H1 (cell line): ENCODE measurements at regions not wholly inside any gene's neighbourhood (a gene's known extent, or its start where the extent isn't known, plus 50 kb on each side); places are given as distances from the start of the nearest gene placed in this dataset.

ENCODE experiments used
- CBX8 ChIP-seq: fragments of 300-800, 300-1000 bp; sonication (generic); IDR thresholded peaks from 2 replicates; pipeline ENCODE4 v1.7.1; 2016; ENCODE audit warnings: low read depth, low read length, borderline replicate concordance
- EGR1 ChIP-seq: IDR thresholded peaks from 2 replicates; pipeline ENCODE4 v1.6.1; 2011; ENCODE audit warnings: low read depth, low read length, borderline replicate concordance
- EP300 ChIP-seq, 2 experiments: IDR thresholded peaks; 1 replicate in 1 of 2; 2 replicates in 1 of 2; pipeline ENCODE4 v1.6.1; 2011 to 2012; ENCODE audit warnings: low read depth in 2 of 2, low read length in 2 of 2, mild to moderate bottlenecking in 2 of 2, borderline replicate concordance in 1 of 2, inconsistent platforms in 1 of 2, moderate library complexity in 1 of 2
- EZH2 ChIP-seq: fragments of 200-600 bp; sonication (generic); IDR thresholded peaks from 2 replicates; pipeline ENCODE4 v1.7.1; 2012; ENCODE audit warnings: low read depth, mild to moderate bottlenecking, moderate library complexity, low read length, inconsistent platforms; ENCODE audit not compliant: severe bottlenecking
- GABPA ChIP-seq: IDR thresholded peaks from 2 replicates; pipeline ENCODE4 v1.6.1; 2011; ENCODE audit warnings: mild to moderate bottlenecking, low read length, moderate library complexity, borderline replicate concordance; ENCODE audit not compliant: insufficient read depth
- HDAC2 ChIP-seq, 2 experiments: fragments of 300-600 bp in 1 of 2; sonication (generic) in 1 of 2; IDR thresholded peaks; 2 replicates each; pipeline ENCODE4 v1.6.1; 2011 to 2012; ENCODE audit warnings: low read depth in 2 of 2, low read length in 2 of 2, mild to moderate bottlenecking in 2 of 2, moderate library complexity in 2 of 2, borderline replicate concordance in 1 of 2, inconsistent platforms in 1 of 2
- MAFK ChIP-seq: IDR thresholded peaks from 2 replicates; pipeline ENCODE4 v1.6.1; 2012; ENCODE audit warnings: low read depth, mild to moderate bottlenecking, improper control_type of control experiment, low read length
- NRF1 ChIP-seq: IDR thresholded peaks from 2 replicates; pipeline ENCODE4 v1.6.1; 2011; ENCODE audit warnings: mild to moderate bottlenecking, low read depth, low read length, improper control_type of control experiment
- RAD21 ChIP-seq, 2 experiments: IDR thresholded peaks in 1 of 2; conservative IDR thresholded peaks in 1 of 2; 2 replicates each; pipeline ENCODE4 v1.6.1; 2011; ENCODE audit warnings: low read depth in 2 of 2, low read length in 2 of 2, improper control_type of control experiment in 1 of 2, inconsistent platforms in 1 of 2, mild to moderate bottlenecking in 1 of 2, moderate library complexity in 1 of 2
- SAP30 ChIP-seq: fragments of 300-600 bp; sonication (generic); IDR thresholded peaks from 2 replicates; pipeline ENCODE4 v1.7.1; 2012; ENCODE audit warnings: low read length, moderate library complexity, mild to moderate bottlenecking, inconsistent platforms; ENCODE audit not compliant: insufficient read depth, insufficient replicate concordance
- YY1 ChIP-seq: IDR thresholded peaks from 2 replicates; pipeline ENCODE4 v1.6.1; 2011; ENCODE audit warnings: low read depth, mild to moderate bottlenecking, low read length
- ZNF274 ChIP-seq: IDR thresholded peaks from 2 replicates; pipeline ENCODE4 v1.7.0; 2012; ENCODE audit warnings: low read length, borderline replicate concordance; ENCODE audit errors: extremely low read depth
- TF ChIP-seq, protein P1 (sequence below), 3 experiments: IDR thresholded peaks; 1 replicate in 2 of 3; 2 replicates in 1 of 3; pipeline versions ENCODE4 v1.5.1 to v1.6.1; 2011; ENCODE audit warnings: low read length in 3 of 3, mild to moderate bottlenecking in 3 of 3, inconsistent platforms in 2 of 3, low read depth in 1 of 3, moderate library complexity in 1 of 3; ENCODE audit not compliant: insufficient read depth in 1 of 3; ENCODE audit errors: control extremely low read depth in 1 of 3
- TF ChIP-seq, protein P2 (sequence below): IDR thresholded peaks from 2 replicates; pipeline ENCODE4 v1.6.1; 2011; ENCODE audit warnings: low read length, improper control_type of control experiment

DNA sequence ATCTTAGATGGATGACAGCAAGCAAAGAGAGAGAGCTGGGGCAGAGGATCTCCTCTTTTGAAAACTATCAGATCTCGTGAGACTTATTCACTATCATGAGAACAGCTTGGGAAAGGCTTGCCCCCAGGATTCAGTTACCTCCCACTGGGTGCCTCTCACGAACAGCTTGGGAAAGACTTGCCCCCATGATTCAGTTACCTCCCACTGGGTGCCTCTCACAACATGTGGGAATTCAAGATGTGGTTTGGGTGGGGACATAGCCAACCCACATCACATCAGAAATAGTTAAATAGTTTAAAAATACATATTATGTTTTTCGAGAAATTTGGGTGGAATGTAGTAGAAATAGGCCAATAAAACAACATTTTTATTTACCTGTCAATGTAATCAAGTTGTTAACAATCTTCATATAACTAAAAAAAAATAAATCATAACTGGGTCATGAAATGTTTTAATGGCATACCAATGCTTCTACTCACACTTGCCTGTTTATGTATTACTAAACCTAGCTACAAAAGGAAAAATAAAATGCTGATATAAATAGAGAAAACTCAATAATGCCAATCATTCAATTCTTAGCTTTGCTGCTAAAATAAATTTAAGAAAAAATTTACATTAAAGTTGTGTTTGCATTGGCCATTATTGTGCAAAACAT lies 608.9 kb downstream of the SUCLG1 start:
- TF ChIP-seq EP300 (IDR thresholded peaks at IDR 0.05; ENCODE audit: borderline replicate concordance in 1 of 2, low read depth in 2 of 2, low read length in 2 of 2) (no peak), CBX8 (no peak), NRF1 (no peak), EZH2 (no peak), RAD21 (IDR thresholded peaks at IDR 0.05 in 1 of 2, conservative IDR thresholded peaks at IDR 0.05 in 1 of 2; ENCODE audit: low read depth in 2 of 2, low read length in 2 of 2) (no peak), EGR1 (no peak), MAFK (no peak), YY1 (no peak), SAP30 (no peak), GABPA (no peak), HDAC2 (IDR thresholded peaks at IDR 0.05; ENCODE audit: borderline replicate concordance in 1 of 2, low read depth in 2 of 2, low read length in 2 of 2) (no peak), ZNF274 (no peak)
- TF ChIP-seq, protein P1, sequence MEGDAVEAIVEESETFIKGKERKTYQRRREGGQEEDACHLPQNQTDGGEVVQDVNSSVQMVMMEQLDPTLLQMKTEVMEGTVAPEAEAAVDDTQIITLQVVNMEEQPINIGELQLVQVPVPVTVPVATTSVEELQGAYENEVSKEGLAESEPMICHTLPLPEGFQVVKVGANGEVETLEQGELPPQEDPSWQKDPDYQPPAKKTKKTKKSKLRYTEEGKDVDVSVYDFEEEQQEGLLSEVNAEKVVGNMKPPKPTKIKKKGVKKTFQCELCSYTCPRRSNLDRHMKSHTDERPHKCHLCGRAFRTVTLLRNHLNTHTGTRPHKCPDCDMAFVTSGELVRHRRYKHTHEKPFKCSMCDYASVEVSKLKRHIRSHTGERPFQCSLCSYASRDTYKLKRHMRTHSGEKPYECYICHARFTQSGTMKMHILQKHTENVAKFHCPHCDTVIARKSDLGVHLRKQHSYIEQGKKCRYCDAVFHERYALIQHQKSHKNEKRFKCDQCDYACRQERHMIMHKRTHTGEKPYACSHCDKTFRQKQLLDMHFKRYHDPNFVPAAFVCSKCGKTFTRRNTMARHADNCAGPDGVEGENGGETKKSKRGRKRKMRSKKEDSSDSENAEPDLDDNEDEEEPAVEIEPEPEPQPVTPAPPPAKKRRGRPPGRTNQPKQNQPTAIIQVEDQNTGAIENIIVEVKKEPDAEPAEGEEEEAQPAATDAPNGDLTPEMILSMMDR (IDR thresholded peaks at IDR 0.05; ENCODE audit: control extremely low read depth in 1 of 3, insufficient read depth in 1 of 3, low read depth in 1 of 3, low read length in 3 of 3), result no peak
- TF ChIP-seq, protein P2, sequence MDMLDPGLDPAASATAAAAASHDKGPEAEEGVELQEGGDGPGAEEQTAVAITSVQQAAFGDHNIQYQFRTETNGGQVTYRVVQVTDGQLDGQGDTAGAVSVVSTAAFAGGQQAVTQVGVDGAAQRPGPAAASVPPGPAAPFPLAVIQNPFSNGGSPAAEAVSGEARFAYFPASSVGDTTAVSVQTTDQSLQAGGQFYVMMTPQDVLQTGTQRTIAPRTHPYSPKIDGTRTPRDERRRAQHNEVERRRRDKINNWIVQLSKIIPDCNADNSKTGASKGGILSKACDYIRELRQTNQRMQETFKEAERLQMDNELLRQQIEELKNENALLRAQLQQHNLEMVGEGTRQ, result no peak
